ENCODE measurements at regions not wholly inside any gene's neighbourhood (a gene's known extent, or its start where the extent isn't known, plus 50 kb on each side); places are given as distances from the start of the nearest gene placed in this dataset.
"Not testable (repeated sequence)": the region's sequence is repeated elsewhere in the genome, so short reads cannot be mapped to it uniquely, and the experiment has no call there.

DNA sequence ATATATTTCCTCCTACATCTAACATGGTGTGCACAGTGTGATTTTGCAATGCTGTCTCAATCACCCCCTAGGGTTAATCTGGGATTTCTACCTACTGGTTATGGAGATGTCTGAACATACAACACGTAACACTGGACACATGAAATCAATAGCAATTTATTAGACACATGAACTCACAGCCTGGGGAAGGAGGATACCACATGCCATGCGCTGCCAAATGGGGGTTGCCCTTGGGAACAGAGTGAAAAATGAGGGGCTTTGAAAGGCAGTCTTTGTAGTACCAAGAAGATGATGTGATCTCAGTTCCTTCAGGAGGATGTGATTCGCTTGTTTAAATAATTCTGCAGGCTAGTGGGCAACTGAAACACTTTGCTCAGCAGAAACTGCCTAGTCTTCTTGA lies 253.6 kb upstream of the LRRC4C start:
- no peak for DNase-seq (ENCODE audit: low spot score)

GRCh38 chr11:41714101-41714500 lies 254.6 kb upstream of the LRRC4C start:
- no peak for DNase-seq (ENCODE audit: low spot score)

- DNase-seq (ENCODE audit: low spot score): no peak
Measured at GRCh38 chr11:41716862-41717261, 257.4 kb upstream of the LRRC4C start.

GRCh38 chr11:41720761-41721160 lies 261.3 kb upstream of the LRRC4C start:
- DNase-seq (ENCODE audit: low spot score): no peak

DNA sequence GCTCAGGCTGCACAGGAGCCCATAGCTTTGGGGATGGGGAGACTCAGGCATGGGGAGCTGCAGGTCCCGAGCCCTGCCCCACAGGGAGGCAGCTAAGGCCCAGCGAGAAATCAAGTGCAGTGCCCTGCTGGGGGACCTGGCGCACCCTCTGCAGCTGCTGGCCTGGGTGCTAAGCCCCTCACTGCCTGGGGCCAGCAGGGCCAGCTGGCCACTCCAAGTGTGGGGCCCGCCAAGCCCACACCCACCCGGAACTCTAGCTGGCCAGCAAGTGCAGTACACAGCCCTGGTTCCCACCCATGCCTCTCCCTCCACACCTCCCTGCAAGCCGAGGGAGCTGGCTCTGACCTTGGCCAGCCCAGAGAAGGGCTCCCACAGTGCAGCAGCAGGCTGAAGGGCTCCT lies 268.7 kb upstream of the LRRC4C start:
- not testable (repeated sequence) for DNase-seq (ENCODE audit: low spot score)

DNA sequence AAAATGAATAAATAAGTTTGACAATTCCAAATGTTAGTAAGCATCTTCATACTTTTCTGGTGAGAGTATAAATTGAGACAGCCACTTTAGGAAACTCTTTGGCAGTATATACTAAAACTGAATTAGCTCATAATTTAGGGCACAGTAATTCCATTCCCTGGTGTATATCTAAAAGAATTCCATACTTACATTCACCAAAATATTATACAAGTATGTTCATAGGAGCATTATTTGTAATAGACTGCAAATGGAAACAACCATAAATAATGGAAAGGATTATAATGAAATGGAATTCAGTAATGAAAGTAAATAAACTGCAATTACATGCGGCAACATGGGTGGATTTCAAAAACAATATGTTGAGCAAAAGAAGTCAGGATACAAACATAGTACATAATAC lies 315.8 kb upstream of the LRRC4C start:
- DNase-seq (ENCODE audit: low spot score): no peak

GRCh38 chr11:41779401-41779960 lies 320.0 kb upstream of the LRRC4C start:
- no peak for DNase-seq (ENCODE audit: low spot score)

DNA sequence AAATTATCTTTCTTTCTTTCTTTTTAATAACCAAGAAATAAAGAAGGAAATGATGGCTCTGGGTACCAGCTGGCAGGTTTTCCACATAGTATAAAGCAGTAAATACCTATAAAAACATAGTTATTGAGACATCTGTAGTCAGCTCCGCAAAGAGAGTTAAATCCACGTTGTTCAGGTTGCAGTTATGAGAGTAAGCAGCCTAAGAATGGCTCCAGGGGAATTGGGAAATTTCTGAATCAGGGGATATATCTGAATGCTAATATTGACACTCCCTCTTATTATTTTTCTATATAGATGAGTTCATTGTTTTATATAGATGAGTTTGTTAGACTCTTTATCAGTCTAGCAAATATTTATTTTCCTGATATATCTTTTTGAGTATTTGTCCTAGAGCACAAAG lies 322.0 kb upstream of the LRRC4C start:
- DNase-seq (ENCODE audit: low spot score): no peak

- DNase-seq (ENCODE audit: low spot score): no peak
Measured at GRCh38 chr11:41784513-41785335, 325.3 kb upstream of the LRRC4C start.

DNA sequence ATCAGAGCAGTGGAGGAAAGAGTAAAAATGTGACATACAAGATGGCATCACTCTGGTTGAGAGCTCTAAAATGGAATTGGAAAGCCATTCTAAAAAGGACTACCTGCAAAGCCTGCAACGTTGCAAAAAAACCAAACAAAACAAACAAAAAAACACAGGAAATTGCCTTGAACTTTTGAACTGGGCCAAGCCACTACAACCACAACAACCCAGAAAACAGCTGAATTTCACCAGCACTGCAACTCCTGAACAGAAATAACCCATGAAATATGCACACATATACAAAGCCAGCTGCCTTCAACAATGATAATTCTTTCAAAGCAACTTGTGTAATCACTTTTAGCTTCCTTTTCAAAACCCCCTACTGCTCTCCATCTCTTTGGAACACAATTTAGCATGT lies 326.6 kb upstream of the LRRC4C start:
- no peak for DNase-seq (ENCODE audit: low spot score)

DNA sequence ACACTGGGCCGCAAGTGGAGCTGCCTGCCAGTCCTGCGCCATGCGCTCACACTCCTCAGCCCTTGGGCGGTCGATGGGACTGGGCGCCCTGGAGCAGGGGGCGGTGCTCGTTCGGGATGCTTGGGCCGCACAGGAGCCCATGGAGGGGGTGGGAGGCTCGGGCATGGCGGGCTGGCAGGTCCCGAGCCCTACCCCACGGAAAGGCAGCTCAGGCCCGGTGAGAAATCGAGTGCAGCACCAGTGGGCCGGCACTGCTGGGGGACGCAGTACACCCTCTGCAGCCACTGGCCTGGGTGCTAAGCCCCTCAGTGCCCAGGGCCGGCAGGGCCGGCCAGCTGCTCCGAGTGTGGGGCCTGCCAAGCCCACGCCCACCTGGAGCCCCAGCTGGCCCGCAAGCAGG lies 328.7 kb upstream of the LRRC4C start:
- no peak for DNase-seq (ENCODE audit: low spot score)

GRCh38 chr11:41789376-41789775 lies 329.9 kb upstream of the LRRC4C start:
- no peak for DNase-seq (ENCODE audit: low spot score)

GRCh38 chr11:41795004-41795403 lies 335.6 kb upstream of the LRRC4C start:
- no peak for DNase-seq (ENCODE audit: low spot score)

DNA sequence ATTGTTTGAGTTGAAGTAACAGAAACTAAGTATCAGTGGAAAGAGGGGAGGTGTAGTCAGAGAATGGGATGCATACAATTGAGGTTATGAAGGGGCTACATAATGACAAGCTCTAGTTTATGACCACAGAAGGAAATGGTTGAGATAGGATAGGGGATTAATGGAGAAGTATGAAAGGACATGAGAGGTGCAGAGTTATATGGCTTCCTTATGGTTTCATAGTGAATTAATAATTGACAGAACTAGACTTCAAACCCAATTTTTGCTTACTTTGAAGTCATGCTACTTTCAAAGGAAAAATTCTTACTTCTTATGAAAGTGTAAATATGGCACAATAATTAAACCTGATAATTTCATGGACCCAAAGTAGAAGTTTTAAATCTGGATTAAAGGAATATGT lies 340.3 kb upstream of the LRRC4C start:
- DNase-seq (ENCODE audit: low spot score): no peak

GRCh38 chr11:41803895-41804294 lies 344.4 kb upstream of the LRRC4C start:
- no peak for DNase-seq (ENCODE audit: low spot score)

DNA sequence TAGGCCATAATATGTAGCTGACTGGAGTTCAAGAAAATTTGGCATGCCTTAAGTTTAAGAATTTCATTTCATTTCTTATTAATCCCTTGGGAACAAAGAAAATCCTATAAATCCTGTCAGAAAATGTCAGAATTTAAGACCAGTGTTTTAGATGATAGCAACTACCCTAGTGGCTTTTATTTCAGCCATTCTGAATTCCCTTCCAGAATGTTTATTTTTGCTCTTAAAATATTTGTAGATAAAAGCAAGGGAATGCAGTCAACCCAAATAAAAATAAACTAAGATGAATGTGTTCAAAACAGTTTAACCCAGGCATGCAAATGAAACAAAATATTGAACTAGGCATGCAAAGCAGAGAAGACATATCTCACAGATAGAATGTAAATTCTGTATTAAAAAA lies 356.9 kb upstream of the LRRC4C start:
- no peak for DNase-seq (ENCODE audit: low spot score)

DNA sequence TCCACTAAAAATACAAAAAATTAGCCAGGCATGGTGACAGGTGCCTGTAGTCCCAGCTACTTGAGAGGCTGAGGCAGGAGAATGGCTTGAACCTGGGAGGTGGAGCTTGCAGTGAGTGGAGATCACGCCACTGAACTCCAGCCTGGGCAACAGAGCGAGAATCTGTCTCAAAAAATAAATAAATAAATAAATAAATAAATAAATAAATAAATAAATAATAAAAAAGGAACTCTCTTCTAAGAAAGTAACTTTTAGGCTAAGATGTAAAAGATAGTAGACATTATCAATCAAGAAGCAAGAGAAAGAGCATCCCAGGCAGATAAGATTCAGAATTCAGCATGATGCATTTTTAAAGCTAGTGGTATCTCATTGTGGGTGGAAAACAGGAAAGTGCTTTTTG lies 364.8 kb upstream of the LRRC4C start:
- DNase-seq (ENCODE audit: low spot score): not testable (repeated sequence)

DNA sequence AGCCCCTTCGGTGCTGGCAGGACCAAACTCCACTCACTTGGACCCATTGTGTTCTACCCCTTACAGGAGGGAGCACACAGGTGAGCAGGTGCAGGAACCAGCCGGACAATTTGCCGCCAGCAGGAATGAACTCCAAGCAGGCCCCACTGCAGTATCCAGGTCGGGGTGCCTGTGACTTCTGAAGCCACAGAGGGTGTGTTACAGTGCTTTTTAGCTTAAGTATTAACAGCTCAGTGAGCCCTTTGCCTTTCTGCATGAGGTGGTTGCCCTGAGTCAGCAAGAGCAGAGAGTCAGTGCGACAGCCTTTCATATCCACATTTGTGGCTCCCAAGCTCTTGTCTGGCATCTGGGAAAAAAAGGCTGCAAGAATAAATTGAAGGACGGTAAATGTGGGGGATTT lies 366.6 kb upstream of the LRRC4C start:
- DNase-seq (ENCODE audit: low spot score): no peak

- DNase-seq (ENCODE audit: low spot score): no peak
Measured at GRCh38 chr11:41836431-41836830, 377.0 kb upstream of the LRRC4C start.

GRCh38 chr11:41842673-41843072 lies 383.2 kb upstream of the LRRC4C start:
- DNase-seq (ENCODE audit: low spot score): no peak

- no peak for DNase-seq (ENCODE audit: low spot score)
Measured at GRCh38 chr11:41845066-41845465, 385.6 kb upstream of the LRRC4C start.

GRCh38 chr11:41848349-41848748 lies 388.9 kb upstream of the LRRC4C start:
- DNase-seq (ENCODE audit: low spot score): no peak

DNA sequence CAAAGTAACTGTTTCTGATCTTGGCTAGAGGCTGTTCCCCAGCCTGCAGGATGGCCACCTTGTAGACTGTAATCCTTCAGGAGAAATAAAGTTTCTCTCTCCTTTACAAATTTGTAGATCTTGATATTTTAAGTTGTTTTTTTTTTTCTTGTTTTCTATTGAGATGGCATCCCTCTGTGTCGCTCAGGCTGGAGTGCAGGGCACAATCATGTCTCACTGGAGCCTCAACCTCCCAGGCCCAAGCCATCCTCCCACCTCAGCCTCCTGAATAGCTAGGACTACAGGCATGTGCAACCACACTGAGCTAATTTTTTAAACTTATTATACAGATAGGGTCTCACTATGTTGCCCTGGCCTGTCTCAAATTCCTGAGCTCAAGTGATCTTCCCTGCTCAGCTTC lies 389.8 kb upstream of the LRRC4C start:
- DNase-seq (ENCODE audit: low spot score): no peak

GRCh38 chr11:41851743-41852142 lies 392.3 kb upstream of the LRRC4C start:
- no peak for DNase-seq (ENCODE audit: low spot score)
